SU-DHL-6 (cell line): ENCODE measurements at regions not wholly inside any gene's neighbourhood (a gene's known extent, or its start where the extent isn't known, plus 50 kb on each side); places are given as distances from the start of the nearest gene placed in this dataset.

ENCODE experiments used
- CTCF ChIP-seq: fragments of 200-600 bp; sonication (generic); IDR thresholded peaks from one replicate; pipeline ENCODE4 v1.5.1; 2017; ENCODE audit warnings: antibody characterized with exemption, mild to moderate bottlenecking, low read length, moderate library complexity; ENCODE audit not compliant: insufficient read depth, poor library complexity, severe bottlenecking
- EZH2phosphoT487 ChIP-seq: fragments of 200-600 bp; sonication (generic), shearing (Covaris generic); conservative IDR thresholded peaks from 2 replicates; pipeline ENCODE4 v1.6.1; 2018; ENCODE audit warnings: mild to moderate bottlenecking, antibody characterized with exemption, low read length, moderate library complexity, mixed read lengths

GRCh38 chr18:51490417-51490816 lies 292.9 kb upstream of the MEX3C start:
- TF ChIP-seq CTCF, result no peak
- no peak for TF ChIP-seq EZH2phosphoT487
